Urinary bladder (tissue), 3 donors: ENCODE measurements at regions not wholly inside any gene's neighbourhood (a gene's known extent, or its start where the extent isn't known, plus 50 kb on each side); places are given as distances from the start of the nearest gene placed in this dataset.
A peak's percentile ranks its signal among the peaks of the same experiment; 100 is the strongest.
"Not testable (repeated sequence)": the region's sequence is repeated elsewhere in the genome, so short reads cannot be mapped to it uniquely, and the experiment has no call there.

Source experiments
- DNase-seq: peaks from one replicate; pipeline ENCODE4 v3.0.0-alpha.2; 2015; ENCODE audit errors: extremely low spot score
- H3K27ac ChIP-seq: one replicate; pipeline ENCODE4 v1.5.1; 2013; ENCODE audit warnings: low read depth, mild to moderate bottlenecking, moderate library complexity
- H3K36me3 ChIP-seq: one replicate; pipeline ENCODE4 v1.6.1; 2013; ENCODE audit warnings: mild to moderate bottlenecking, moderate library complexity; ENCODE audit not compliant: insufficient read depth
- H3K4me1 ChIP-seq: one replicate; pipeline ENCODE4 v1.6.1; 2013; ENCODE audit warnings: mild to moderate bottlenecking, moderate library complexity; ENCODE audit not compliant: insufficient read depth
- H3K4me3 ChIP-seq: one replicate; pipeline ENCODE4 v1.5.1; 2013; ENCODE audit warnings: low read depth, low read length
- WGBS: extraction: QIAGEN DNeasy Blood & Tissue Kit; methylation state at CpG from one replicate; pipeline ENCODE4 v1.1.7; 2013; 5-methylcytosine and 5-hydroxymethylcytosine counted together
- donor health status: healthy with polysubstance abuse.
- donor health status: healthy.

GRCh38 chr16:5257462-5257861 is 159.9 kb upstream of the EEF2KMT start:
- 62% methylated on average over 11 of the region's 11 CpGs for WGBS
- no peaks in the 10 kb centered on the region for H3K36me3 ChIP-seq
- DNase-seq: no peak
- no peak overlapping the region for H3K4me3 ChIP-seq
- H3K4me1 ChIP-seq: no peaks in the 10 kb centered on the region
- H3K27ac ChIP-seq: no peak overlapping the region

DNA sequence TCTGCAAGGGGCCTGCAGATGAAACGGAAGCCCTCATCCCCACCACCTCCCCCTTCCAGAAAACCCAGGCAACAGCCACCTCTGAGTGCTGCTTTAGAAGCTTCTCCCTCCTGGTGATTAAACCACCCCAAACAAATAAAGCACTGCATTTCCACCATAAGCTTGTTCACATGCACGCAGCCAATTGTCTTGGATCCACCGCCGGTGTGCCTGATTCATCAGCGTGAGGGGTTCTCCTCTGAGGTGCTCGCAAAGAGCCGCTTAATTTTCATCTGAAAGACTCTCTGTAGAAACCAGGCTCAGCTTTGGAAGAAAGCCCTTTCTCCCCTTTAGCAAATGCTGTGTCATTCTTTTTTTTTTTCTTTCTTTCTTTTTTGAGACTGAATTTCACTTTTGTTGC is 155.2 kb upstream of the EEF2KMT start:
- no peak for DNase-seq
- Histone ChIP-seq H3K4me1 (no peaks in the 10 kb centered on the region), H3K4me3 (no peak overlapping the region), H3K36me3 (no peaks in the 10 kb centered on the region), H3K27ac (no peak overlapping the region)
- 25% methylated on average over 7 of the region's 7 CpGs for WGBS

DNA sequence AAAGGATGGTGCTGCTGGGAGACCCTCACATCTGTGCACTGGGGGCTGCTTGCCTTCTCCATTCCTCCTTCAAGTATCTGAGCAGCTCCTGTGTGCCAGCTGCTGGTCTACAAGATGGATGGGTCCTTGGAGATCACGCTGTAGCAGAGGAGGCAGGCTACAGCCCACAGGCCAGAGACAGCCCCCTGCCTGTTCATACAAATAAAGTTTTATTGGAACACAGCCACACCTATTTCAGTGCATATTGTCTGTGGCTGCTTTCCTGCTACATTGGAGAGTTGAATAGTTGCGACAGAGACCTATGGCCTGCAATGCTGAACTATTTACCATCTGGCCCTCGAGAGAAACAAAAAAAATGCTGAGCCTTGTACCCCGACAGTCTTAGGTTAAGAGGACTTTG is 149.8 kb upstream of the EEF2KMT start:
- H3K4me3 ChIP-seq, H3K27ac ChIP-seq, H3K4me1 ChIP-seq, DNase-seq, H3K36me3 ChIP-seq: not testable (repeated sequence)
- WGBS: 76% methylated on average over 4 of the region's 4 CpGs

DNA sequence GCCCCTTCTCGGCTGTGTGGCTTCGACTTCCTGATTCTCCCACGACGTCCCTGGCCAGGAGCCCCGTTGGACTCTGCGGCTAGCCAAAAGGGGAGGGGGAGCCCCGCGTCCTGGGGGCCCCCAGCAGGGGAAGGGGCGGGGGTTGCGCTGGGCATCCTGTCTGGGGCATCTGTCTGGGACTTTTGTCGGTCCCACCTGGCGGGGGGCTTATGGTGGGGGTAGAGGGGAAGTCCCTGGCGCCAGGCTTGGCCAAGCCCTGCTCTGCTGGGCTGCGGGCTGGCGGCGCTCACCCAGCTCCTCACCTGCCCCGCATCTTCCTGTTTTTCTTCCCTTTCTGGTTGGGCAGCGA is 142.7 kb upstream of the EEF2KMT start:
- H3K4me1 ChIP-seq, H3K27ac ChIP-seq, H3K36me3 ChIP-seq, DNase-seq, H3K4me3 ChIP-seq: not testable (repeated sequence)
- 2% methylated on average over 15 of the region's 18 CpGs for WGBS

- not testable (repeated sequence) for H3K4me1 ChIP-seq, DNase-seq, H3K27ac ChIP-seq, H3K36me3 ChIP-seq
- WGBS: under 1% methylated on average over 79 of the region's 89 CpGs
- H3K4me3 ChIP-seq: peak overlapping the region; percentile 19
Measured at GRCh38 chr16:5239472-5240277, 142.1 kb upstream of the EEF2KMT start.

DNA sequence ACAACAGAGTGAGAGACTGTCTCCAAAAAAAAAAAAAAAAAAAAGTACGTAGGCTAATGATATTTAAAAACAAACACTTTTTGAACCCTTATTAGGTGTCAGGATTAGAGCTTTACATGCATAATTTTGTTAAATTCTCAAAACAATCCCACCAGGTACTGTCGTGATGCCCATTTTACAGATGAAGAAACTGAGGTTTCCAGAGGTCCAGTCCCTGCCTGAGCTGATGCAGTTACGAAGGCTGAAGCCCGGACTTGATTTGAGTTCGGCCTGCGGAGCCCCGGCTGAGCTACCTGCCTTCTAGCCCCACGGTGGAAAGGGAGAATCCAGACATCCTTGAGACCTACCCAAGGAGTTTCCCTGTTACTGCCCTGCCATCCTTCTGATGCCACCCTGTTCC is 137.5 kb upstream of the EEF2KMT start:
- Histone ChIP-seq H3K4me1 (no peaks in the 10 kb centered on the region), H3K27ac (no peak overlapping the region), H3K4me3 (no peak overlapping the region), H3K36me3 (no peaks in the 10 kb centered on the region)
- 88% methylated on average over 8 of the region's 8 CpGs for WGBS
- DNase-seq: no peak

DNA sequence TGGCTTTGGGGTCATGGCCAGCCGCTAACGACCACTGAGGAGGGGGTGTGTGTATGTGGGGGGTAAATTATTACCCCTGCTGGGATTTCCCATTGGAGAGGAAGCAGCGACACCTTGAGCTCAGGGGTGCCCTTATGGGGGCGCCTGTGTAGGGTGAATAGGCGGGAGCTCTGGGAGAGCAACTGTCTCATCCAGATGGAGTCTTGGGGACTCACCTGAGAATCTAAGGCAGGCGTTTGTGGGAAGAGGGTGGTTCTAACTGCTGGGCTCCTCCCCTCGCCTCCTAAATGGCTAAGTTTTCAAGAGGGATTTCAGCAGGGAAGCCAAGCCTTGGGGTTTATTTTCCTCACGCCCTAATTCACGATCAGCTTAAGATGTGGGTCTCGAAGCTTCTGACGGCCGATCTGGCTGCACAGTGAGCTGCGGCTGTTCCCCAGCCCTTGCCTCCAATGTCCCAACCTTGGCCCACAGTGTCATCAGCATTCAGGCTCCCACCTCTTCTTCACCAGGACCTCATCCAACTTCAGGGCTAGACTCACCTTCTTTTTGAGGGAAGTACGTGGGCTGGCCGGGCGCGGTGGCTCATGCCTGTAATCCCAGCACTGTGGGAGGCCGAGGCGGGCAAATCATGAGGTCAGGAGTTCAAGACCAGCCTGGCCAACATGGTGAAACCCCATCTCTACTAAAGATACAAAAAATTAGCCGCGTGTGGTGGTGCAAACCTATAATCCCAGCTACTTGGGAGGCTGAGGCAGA is 136.9 kb upstream of the EEF2KMT start:
- WGBS: 74% methylated on average over 21 of the region's 21 CpGs
- no peaks in the 10 kb centered on the region for H3K36me3 ChIP-seq

GRCh38 chr16:5231246-5231759 is 133.7 kb upstream of the EEF2KMT start:
- DNase-seq: no peak
- H3K4me1 ChIP-seq: no peaks in the 10 kb centered on the region
- 73% methylated on average over 5 of the region's 5 CpGs for WGBS
- H3K4me3 ChIP-seq: no peak overlapping the region
- no peak overlapping the region for H3K27ac ChIP-seq
- H3K36me3 ChIP-seq: no peaks in the 10 kb centered on the region

More for the DNA sequence above, 136.9 kb upstream of the EEF2KMT start:
- no peaks in the 10 kb centered on the region for H3K4me1 ChIP-seq
- H3K4me3 ChIP-seq: no peak overlapping the region
- no peak for DNase-seq
- H3K27ac ChIP-seq: no peak overlapping the region

DNA sequence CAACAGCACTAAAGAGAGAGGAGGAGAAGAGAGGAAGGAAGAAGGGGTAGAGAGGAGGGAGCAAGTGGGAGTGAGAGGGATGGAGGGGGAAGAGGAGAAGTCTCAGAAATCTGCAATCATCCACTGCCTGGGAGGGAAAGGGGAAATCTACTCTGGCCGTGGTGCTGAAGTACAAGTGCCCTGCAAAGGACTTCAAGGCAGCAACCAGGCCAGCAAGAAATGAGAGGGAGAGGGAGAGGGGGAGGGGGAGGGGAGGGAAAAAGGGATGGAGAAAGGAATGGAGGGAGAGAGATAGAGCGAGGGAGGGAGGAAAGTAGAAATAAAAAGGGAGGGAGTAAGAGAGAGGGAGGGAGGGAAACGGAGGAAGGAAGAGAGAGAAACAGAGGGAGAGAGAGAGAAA is 130.8 kb upstream of the EEF2KMT start:
- DNase-seq: no peak
- no peak overlapping the region for H3K4me3 ChIP-seq
- H3K36me3 ChIP-seq: no peaks in the 10 kb centered on the region
- no peak overlapping the region for H3K27ac ChIP-seq
- WGBS: 18% methylated on average over 3 of the region's 3 CpGs
- H3K4me1 ChIP-seq: no peaks in the 10 kb centered on the region

DNA sequence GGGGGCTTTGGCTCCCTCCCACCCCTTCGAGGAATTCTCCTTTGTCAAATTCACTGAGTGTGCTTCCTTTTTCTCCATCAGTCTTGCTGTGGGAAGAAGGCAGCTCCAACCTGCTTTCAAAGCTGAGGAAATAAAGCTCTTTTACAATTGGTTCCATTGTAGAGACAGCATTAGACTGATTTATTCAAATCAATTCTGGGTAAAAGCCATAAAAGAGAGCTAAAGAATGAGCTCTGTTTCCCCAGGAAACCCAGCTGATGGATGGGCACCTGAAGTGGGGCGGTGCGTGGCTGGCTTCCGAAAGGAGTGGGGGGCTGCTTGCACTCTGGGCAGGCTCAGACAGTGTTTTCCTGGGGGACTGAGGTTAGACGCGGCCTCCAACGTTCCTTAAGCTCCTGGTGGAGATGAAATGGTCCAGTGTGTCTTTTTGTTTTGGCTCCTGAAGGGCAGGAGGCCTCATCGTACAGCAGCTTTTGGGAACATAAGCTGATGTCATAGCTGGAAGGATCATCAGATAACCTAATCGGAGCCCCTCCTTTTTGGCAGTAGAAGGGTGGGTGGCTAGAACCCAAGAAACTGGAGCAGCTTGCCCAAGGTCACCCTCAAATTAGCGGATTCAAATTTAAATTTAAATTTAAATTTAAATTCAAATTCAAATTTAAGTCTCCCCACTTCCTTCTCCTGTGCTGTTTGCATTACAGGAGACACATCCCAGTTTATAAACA is 128.5 kb upstream of the EEF2KMT start:
- no peaks in the 10 kb centered on the region for H3K36me3 ChIP-seq
- 46% methylated on average over 10 of the region's 10 CpGs for WGBS
- no peak for DNase-seq
- no peak overlapping the region for H3K4me3 ChIP-seq
- no peak overlapping the region for H3K27ac ChIP-seq
- no peaks in the 10 kb centered on the region for H3K4me1 ChIP-seq

GRCh38 chr16:5222761-5223160 is 125.2 kb upstream of the EEF2KMT start:
- H3K4me1 ChIP-seq: no peaks in the 10 kb centered on the region
- 52% methylated on average over 4 of the region's 4 CpGs for WGBS
- DNase-seq: no peak

GRCh38 chr16:5221831-5222230 is 124.2 kb upstream of the EEF2KMT start:
- H3K4me3 ChIP-seq, H3K36me3 ChIP-seq, DNase-seq, H3K27ac ChIP-seq, H3K4me1 ChIP-seq: not testable (repeated sequence)
- 93% methylated on average over 20 of the region's 20 CpGs for WGBS

More at GRCh38 chr16:5222761-5223160, 125.2 kb upstream of the EEF2KMT start:
- Histone ChIP-seq H3K4me3 (no peak overlapping the region), H3K27ac (no peak overlapping the region), H3K36me3 (no peaks in the 10 kb centered on the region)

DNA sequence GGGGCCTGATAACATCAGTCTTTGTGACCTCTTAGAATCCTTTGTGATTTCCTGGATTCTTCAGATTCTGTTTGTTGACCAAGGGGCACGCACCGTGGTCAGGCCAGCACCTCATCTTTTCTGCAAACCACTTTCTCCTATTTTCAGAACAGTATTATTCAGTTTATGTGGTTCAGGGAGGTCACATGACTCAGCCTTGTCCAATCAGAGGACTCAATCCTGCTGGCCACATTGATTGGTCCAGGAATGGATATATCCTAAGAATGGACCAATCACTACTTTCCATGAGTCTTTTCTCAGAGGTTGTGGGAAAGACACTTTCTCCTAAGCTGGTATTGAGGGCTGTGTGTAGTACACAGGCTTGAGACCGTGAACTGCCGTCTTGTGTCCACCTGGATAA is 123.1 kb upstream of the EEF2KMT start:
- 85% methylated on average over 4 of the region's 4 CpGs for WGBS
- Histone ChIP-seq H3K4me3 (no peak overlapping the region), H3K4me1 (no peaks in the 10 kb centered on the region), H3K36me3 (no peaks in the 10 kb centered on the region), H3K27ac (no peak overlapping the region)
- DNase-seq: no peak
